Glomerular visceral epithelial cell (primary cell): ENCODE measurements at regions not wholly inside any gene's neighbourhood (a gene's known extent, or its start where the extent isn't known, plus 50 kb on each side); places are given as distances from the start of the nearest gene placed in this dataset.
A peak's percentile ranks its signal among the peaks of the same experiment; 100 is the strongest.
"Not testable (repeated sequence)": the region's sequence is repeated elsewhere in the genome, so short reads cannot be mapped to it uniquely, and the experiment has no call there.

ENCODE experiments used
- DNase-seq: peaks from one replicate; pipeline ENCODE4 v3.0.0-alpha.2; 2016; ENCODE audit errors: extremely low spot score

DNA sequence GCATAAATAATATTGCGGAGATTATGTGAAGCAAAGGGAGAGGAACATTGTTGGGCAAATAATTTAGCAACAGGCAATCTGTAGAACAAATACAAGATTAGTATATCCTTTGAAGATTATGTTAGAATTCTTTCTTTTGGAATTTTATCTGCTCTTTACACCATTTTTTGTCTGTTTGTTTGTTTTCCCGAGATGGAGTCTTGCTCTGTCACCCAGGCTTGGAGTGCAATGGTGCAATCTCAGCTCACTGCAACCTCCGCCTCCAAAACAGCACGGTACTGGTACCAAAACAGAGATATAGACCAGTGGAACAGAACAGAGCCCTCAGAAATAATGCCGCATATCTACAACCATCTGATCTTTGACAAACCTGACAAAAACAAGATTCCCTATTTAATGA is 250.3 kb downstream of the FSIP2 start:
- DNase-seq, result not testable (repeated sequence)

DNA sequence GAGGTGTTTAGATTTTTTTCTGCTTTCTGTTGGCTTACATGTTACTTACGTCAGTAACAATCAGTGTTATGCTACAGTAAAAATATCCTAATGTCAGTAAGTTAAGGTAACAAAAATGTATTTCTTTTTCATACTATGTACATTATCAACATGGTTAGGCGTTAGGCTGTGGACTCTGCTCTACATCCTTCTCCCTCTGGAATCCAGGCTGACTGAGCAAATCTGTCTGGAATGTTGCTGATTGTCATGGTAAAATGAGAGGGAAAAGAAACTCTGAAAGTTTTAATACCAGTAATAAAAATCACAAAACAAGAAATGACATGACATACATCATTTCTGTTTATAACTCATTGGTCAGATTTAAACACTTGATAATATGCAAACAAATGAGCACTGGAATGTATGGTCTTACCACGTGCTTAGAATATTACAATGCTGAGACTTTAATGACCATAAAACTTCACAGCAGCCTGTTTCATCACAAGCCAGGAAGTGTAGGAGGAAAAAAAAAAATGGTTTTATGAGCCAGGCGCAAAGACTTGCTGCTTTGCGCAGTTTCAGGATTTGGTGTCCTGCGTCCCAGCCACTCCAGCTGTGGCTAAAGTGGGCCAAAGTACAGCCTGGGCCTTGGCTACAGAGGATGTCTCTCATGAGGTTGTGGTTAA is 252.4 kb downstream of the FSIP2 start:
- no peak for DNase-seq

DNA sequence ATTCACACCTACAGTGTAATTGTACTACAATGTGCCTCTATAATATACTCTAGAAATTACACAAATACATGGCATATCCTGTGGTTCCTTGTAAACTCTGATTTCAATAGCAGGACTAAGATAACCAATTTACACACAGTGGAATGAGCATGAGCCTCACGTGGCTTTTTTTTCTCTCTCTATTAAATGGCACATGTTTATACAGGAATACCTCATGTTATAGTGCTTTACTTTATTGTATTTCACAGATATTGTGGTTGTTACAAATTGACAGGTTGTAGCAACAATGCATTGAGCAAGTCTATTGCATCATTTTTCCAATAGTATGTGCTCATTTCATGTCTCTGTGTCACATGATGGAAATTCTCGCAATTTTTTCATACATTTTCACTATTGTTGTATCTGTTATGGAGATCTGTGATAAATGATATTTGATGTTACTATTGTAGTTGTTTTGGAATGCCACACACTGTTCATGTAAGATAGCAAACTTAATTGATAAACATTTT is 260.0 kb downstream of the FSIP2 start:
- no peak for DNase-seq

DNA sequence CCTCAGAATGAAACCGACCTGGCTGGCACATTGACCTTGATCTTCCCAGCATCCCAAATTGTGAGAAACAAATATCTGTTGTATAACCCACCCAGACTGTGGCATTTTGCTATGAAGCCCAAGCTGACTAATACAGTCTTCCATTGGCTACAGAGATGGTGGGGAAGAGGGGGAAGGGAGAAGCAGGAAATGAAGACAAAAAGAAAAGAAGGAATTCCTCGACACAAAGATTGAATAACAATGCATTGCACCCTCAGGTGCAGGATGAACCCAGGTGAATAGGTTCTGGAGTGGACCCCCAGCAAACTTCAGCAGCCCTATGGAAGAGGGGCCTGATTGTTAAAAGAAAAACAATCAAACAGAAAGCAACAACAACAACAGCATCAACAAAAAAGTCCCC is 270.7 kb downstream of the FSIP2 start:
- no peak for DNase-seq

DNA sequence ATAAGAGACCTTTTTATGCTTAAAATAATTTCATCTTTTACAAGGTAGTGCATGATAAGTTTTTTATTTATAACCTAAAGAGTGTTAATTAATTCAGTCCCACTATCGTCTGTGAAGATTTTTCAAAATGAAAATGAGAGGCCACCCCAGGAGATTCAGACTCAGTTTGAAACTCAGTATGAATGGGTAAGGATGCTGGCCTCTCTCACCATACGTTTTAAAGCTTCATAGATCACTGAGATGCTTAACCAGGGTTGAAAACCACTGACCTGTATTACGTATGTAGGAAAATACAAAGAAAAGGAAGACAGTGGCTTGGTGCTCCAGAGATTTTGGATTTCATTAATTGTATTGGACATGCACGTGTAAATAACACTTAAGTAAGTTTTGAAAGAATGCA is 278.7 kb downstream of the FSIP2 start:
- DNase-seq, result no peak

DNA sequence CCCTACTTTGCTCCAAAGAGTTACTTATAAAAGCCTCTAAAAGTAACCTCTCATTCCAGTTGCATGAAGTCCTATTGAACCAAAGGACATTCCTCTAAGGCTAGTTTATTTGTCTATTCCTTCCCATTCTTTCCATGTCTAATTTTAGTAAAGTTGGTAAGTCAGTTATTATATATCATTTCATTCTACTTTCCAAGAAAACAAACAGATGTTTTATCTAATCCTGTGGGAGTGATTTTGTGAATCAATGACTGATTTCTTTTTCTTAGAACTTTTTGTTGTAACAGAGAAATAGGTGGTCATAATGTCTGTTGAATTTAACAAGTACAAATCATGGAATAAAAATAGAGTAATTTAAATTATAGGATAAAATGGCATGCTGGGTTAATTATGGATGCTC is 286.3 kb downstream of the FSIP2 start:
- no peak for DNase-seq

DNA sequence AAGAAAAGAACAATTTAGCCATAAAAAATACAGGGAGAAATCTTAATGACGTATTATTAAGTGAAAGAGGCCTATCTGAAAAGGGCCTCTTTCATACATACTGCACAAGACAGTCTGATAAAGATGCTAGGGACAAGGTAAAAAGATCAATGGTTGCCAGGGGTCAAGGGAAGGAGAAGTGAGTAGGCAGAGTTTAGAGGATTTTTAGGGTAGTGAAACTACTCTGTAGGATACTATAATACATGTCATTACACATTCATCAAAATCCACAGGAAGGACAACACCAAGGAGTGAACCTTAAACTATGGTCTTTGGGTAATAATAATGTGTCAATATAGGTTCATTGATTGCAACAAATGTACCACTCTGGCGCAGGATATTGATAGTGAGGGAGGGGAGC is 289.3 kb downstream of the FSIP2 start:
- DNase-seq, result no peak

DNA sequence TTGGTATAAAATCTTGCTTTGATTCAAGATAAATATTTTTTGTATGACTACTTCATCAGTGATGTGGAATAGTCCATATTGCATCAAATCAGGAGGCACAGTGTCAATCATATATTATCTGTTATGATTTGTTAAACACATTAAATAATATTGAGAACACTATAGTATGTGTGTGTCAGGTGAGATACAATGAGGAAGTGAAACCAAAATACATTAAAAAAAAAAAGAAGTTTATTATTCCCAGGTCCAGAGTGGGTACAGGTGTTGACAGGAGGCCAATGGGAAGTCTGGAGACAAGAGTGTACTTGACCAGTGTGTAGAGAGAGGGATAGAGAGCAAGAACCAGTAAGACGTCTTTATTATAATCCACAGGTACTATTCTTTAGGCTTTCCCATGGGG is 292.6 kb downstream of the FSIP2 start:
- no peak for DNase-seq

DNA sequence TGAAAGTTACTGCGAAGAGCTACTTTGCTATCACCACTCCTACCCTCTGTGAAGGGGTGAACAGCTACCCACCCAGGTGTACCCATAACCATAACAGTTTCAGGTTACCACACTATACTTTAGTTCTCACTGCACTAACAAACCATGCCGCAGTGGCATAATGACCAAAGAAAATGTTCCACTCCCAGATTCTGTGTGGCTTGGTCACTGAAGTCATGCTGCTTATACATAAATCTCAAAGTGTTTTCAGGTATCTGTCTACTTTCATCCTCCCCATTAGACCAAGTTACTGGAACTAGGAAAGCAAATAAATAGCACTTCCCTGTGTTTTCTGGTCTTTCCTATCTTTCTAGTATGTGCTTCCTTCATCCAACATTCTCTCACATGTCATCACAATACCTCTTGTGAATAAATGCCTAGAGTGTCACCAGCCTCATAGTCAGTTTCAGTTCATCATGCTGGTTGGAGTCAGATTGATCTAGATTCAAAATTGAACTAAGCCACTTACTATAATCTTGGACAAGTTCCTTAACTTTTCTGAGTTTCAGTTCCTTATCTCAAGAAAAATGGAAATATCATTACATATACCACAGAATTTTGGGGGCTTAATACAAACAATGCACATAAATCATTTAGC is 293.6 kb downstream of the FSIP2 start:
- DNase-seq, result no peak

DNA sequence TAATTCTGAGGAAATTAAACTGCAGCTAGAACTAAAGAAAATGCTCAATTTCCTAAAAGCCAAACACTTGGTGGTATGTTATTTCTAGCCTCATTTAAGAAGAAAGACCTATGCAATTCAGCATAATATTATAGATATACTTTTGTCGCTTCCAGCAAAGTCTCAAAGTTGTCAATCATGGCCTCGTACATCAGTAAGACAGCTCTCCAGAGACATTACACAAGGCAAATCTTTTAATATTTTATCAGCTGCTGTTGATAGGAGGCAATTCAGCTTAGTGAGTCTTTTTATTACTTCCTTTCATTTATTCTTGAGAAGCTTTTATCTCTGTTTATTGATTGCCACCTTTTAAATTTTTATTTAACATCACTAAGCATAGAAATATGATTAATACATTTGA is 294.3 kb downstream of the FSIP2 start:
- no peak for DNase-seq

DNA sequence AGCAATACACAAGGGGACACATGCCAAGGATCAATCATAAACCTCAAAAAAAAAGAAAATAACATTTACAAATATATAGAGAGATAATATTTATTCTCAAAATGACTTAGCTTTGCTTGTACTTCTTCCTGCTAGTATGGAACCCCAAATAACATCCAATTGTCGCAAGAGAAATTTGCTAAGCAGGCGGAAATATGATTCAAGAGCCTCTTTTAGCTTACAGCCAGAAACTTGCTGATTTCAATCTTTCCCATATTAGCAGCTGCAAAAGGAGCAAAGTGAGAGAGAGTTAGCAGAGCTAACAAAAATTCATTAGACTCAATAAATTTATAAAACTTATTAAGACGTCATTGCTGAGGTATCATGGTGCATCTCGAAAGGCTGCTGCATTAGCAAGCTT is 294.9 kb downstream of the FSIP2 start:
- DNase-seq, result no peak

DNA sequence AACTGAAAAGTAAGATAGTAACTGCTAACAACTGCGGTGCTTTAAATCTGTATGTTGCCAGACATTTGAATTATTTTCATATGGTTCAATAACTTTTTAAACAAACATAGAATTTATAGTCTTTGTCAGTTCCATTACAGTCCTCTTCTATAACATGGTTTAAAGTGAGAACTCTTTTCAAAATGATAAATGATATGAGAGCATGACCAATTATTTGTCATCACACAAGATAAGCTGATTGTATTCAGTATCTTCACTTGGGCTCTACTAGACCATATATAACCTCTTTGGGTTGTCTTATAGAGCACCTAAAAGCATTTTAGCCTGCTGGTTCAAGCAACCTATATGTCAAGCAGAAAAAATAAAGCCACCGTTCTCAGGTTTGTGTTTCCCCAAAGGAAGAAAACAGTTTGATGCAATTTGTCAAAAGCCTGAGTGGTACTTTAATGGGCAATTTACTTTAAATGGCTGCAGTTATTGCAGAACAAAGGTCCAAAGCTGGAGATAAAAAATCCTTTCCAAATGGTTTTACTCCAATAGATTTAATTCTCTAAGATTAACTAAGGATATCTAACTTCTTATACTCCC is 298.4 kb downstream of the FSIP2 start:
- DNase-seq, result no peak

DNA sequence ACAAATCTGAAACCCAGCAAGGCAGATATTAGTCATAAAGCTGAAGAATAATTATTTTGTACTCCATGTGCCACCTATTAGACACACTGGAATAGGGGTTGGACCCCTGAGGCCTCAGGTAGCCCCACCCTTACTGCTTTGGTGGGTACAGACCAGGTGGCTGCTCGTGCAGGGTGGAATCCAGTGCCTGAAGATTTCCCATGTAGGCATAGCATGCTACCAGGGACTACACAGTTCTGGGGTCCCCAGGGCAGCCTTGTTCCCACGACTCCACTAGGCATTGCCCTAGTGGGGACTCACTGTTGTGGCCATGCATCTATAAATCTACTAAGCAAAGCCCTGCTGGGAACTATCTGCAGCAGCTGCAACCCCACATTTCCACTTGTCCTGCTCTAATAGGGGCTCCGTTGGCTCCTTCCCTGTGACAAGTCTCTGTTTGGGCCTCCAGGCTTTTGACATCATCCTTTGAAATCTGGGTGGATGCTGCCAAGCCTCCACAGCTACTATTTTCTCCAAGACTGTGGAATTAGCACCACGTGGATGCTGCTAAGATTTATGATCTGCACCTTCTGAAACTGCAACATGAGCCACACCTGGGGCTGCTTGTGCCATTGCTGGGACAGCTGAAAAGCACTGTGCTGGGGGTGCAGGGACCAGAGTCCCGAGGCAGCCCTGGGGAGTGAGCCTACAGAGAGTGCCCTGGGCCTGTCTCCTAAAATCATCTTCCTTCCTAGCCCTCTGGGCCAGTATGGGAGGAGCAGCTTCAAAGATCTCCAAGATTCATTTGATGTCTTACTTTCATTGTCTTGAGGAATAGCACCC is 303.8 kb downstream of the FSIP2 start:
- DNase-seq, result no peak

DNA sequence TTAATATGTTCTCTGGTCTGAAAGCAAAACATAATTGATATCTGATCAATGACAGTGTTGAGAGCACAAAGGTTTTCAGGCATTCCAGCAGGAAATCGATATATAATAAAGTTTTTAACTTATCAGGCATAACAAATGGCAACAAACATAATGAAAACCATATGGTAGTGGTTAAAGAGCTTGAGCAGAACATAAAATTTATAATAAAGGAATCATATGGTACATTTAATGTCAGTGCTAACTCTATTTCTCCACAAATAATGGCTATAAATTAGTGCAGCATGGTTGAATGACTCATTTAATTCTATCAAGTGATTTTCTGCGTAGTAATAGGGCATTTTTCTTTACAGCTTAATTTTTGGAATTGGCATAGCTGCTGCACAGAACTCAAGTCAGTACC is 306.2 kb downstream of the FSIP2 start:
- DNase-seq, result no peak

DNA sequence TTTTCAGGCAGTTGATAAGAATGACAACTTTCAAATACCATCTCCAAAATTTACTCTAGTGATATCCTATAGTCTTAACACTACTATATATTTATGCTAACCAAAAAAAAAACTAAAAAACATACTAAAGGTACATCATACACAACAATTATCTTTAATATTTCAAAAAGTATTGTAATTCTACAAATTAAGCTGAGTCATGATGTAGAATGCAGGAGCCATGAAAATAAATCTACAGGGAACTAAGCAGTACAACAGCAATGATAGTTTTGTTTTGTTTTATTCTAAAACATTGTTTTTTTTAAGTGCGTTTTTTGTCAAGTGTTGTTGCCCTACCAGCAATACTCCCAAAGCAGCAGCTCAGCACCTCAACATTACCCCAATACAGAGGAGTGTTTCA is 314.3 kb downstream of the FSIP2 start:
- no peak for DNase-seq

DNA sequence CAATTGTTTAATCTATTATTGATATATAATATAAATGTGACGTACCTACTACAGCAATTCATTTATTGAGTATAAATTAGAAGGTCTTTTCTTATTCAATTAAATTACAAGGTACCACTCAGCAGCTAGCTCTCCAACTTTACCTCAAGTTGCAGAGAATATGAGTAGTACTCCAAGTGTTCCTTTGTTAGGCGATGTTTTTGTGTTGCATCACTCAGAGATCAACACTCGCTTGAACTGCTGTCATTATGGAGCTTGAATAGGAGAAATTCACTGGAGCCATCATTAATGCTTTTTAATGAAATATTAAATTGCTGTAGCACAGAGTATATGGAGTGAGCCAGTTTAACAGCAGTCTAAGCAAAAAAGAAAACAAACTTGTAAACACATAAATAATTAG is 320.0 kb downstream of the FSIP2 start:
- no peak for DNase-seq

DNA sequence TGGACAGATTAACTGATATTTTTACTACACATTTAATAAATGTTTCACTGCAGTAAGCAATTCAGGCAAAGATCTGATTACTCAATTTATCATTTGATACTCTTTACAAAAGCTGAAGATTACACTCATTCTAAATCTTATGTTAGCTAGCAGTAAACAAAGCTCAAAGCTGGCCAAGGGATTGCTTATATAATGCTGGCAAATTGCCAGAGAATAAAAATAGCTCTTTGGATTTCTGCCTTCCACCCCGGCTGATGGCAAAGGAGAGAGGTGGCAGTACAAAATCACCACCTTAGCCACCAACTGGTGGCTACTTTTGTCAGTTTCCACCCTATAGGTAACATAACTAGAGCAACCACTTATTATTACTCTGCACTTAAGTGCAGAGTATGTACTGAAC is 320.5 kb downstream of the FSIP2 start:
- no peak for DNase-seq

DNA sequence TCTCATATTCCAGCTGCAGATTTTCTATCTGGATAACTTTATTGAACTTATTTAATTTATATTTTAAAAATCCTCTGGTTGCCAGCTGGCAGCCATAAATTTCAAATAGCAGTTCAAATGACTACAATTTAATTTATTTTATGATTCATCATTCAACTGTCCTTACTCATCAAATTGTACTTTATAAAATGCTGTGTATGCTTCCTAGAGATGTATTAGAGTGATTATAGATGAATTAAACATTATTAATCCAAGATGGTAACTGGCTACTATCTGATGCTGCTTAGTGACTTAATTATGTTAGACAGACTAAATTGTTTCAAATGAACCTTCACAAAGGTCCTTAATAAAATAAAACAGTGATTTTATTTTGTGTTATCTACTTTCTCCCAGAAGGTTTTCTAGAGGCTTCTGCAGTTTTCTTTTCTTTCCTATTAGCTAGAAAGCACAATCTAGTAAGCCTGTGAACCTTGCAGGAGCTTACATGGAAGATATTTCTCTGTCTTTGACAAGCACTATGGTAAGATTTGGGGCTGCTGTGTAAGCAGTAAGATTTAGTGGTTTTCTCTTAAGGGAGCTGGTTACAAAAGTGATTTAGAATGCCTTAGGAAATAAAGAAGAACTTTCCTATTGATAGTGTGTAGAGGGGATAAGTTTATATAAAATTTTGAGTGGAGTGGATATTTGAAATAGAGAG is 322.3 kb downstream of the FSIP2 start:
- no peak for DNase-seq

DNA sequence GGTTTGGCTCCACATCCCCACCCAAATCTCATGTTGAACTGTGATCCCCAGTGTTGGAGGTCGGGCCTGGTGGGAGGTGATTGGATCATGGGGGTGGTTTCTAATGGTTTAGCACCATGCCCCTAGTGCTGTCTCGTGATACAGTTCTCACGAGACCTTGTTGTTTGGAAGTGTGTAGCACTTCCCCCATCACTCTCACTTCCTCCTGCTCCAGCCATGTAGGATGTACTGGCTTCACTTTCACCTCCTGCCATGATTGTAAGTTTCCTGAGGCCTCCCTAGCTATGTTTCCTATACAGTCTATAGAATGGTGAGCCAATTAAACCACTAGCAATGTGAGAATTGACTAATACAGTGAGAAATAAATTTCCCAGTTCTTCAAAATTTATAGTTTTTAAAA is 325.9 kb downstream of the FSIP2 start:
- no peak for DNase-seq

DNA sequence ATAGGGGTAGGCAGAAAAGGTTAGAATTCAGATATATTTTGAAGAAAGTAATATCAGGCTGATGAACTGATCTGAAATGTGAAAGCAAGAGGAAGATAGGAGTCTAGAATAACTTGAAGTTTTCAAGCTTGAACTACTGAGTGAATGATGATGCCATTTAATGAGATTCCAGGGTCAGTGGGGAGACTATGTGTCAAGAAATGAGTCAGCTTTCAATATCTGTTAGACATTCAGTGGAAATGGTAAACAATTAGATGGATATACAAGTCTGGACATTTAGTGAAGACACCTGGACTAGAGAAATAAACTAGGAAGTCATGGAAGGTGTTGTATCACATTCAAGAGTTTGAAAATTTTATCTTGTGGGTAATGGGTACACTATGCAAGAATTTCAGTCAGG is 326.9 kb downstream of the FSIP2 start:
- DNase-seq, result no peak

DNA sequence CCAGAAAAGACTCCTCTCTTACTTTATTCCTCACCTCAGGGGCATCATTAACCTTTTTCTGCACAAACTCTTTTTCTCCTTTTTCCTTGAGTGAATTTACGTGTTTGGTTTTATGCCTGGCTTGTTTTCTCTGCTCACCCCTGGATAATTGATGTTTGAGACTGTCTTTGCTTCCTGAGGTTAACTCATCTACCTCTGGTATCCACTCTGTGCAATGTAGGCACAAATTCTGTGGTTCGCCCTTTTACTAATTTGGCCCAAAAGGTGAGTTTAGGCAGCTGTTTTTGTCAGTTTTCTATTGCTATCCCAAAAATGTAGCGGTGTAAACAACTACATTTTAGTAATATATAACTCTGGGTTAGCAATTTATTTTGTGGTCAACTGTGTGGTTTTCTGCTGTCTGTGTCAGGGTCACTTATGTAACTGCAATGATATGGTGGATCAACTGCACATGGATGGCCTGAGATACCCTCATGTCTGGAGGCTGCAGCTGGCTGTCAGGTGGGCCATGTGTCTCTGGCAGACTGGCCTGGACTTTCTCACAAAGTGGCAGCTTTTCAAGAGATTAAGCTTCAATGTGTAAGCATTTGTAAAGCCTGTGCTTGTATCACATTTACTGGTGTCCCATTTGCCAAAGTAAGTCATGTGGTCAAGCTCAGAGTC is 329.7 kb downstream of the FSIP2 start:
- DNase-seq, result peak; percentile 68
